MM.1S (cell line): ENCODE measurements at regions not wholly inside any gene's neighbourhood (a gene's known extent, or its start where the extent isn't known, plus 50 kb on each side); places are given as distances from the start of the nearest gene placed in this dataset.

Experiments
- DNase-seq: peaks from one replicate; pipeline ENCODE4 v3.0.0-alpha.2; 2015
- H2AFZ ChIP-seq: fragments of 300-600 bp; sonication (generic); 2 replicates; pipeline ENCODE4 v1.6.0; 2016; ENCODE audit warnings: antibody characterized with exemption, low read length
- H3F3A ChIP-seq: fragments of 300-600 bp; sonication (generic); 2 replicates; pipeline ENCODE4 v1.6.1; 2016; ENCODE audit warnings: mild to moderate bottlenecking, antibody characterized with exemption, low read length, moderate library complexity, mixed read lengths; ENCODE audit not compliant: insufficient read depth
- H3K27ac ChIP-seq: fragments of 300-600 bp; sonication (generic); 2 replicates; pipeline ENCODE4 v1.5.1; 2016; ENCODE audit warnings: mild to moderate bottlenecking, low read length
- H3K27me3 ChIP-seq: fragments of 300-600 bp; sonication (generic); replicated peaks from 2 replicates; pipeline ENCODE4 v1.6.0; 2016; ENCODE audit warnings: low read length; ENCODE audit not compliant: insufficient read depth
- H3K36me3 ChIP-seq: fragments of 300-600 bp; sonication (generic); replicated peaks from 2 replicates; pipeline ENCODE4 v1.6.1; 2016; ENCODE audit warnings: mild to moderate bottlenecking, low read length, mixed read lengths; ENCODE audit not compliant: insufficient read depth
- H3K4me1 ChIP-seq: fragments of 300-600 bp; sonication (generic); 2 replicates; pipeline ENCODE4 v1.6.1; 2016; ENCODE audit warnings: low read length, mixed read lengths
- H3K4me2 ChIP-seq: fragments of 300-600 bp; sonication (generic); 2 replicates; pipeline ENCODE4 v1.6.0; 2016; ENCODE audit warnings: low read depth, low read length
- H3K4me3 ChIP-seq: fragments of 300-600 bp; sonication (generic); 2 replicates; pipeline ENCODE4 v1.5.1; 2016; ENCODE audit warnings: low read length, mixed read lengths
- H3K79me2 ChIP-seq: fragments of 300-600 bp; sonication (generic); 2 replicates; pipeline ENCODE4 v1.6.1; 2016; ENCODE audit warnings: mixed run types, low read length, mixed read lengths
- H3K9ac ChIP-seq: fragments of 300-600 bp; sonication (generic); 2 replicates; pipeline ENCODE4 v1.6.1; 2016; ENCODE audit warnings: low read length, mixed read lengths
- H3K9me2 ChIP-seq: fragments of 300-600 bp; sonication (generic); replicated peaks from 2 replicates; pipeline ENCODE4 v1.6.1; 2016; ENCODE audit warnings: mild to moderate bottlenecking, low read length, mixed read lengths; ENCODE audit not compliant: insufficient read depth
- H3K9me3 ChIP-seq: fragments of 300-600 bp; sonication (generic); replicated peaks from 2 replicates; pipeline ENCODE4 v1.6.1; 2016; ENCODE audit warnings: mild to moderate bottlenecking, low read length, mixed read lengths; ENCODE audit not compliant: insufficient read depth
- H4K20me1 ChIP-seq: fragments of 300-600 bp; sonication (generic); 2 replicates; pipeline ENCODE4 v1.6.1; 2016; ENCODE audit warnings: mild to moderate bottlenecking, low read length, moderate library complexity, mixed read lengths; ENCODE audit not compliant: insufficient read depth
- CTCF ChIP-seq: fragments of 300-600 bp; sonication (generic); IDR thresholded peaks from 2 replicates; pipeline ENCODE4 v1.5.1; 2016; ENCODE audit warnings: antibody characterized with exemption, low read length, mixed read lengths
- EZH2 ChIP-seq: fragments of 300-600 bp; sonication (generic); optimal IDR thresholded peaks from 2 replicates; pipeline ENCODE3; 2017; ENCODE audit warnings: low read depth, mild to moderate bottlenecking, antibody characterized with exemption, low read length, mixed read lengths
- EZH2phosphoT487 ChIP-seq: fragments of 300-600 bp; sonication (generic); IDR thresholded peaks from 2 replicates; pipeline ENCODE4 v1.6.1; 2018; ENCODE audit warnings: antibody characterized with exemption, low read length

GRCh38 chr9:84480071-84480470, 139.5 kb upstream of the SLC28A3 start:
- Histone ChIP-seq H3K9ac (no peak overlapping the region), H3K36me3 (no peaks in the 10 kb centered on the region), H3K79me2 (no peaks in the 10 kb centered on the region), H3K4me3 (no peak overlapping the region), H3K9me2 (no peaks in the 10 kb centered on the region; the same call in 1 of the 2 replicates), H4K20me1 (no peaks in the 10 kb centered on the region), H3K4me1 (no peaks in the 10 kb centered on the region), H3K27ac (no peak overlapping the region), H3K27me3 (no peaks in the 10 kb centered on the region), H3K9me3 (no peaks in the 10 kb centered on the region), H2AFZ (no peak overlapping the region), H3K4me2 (no peak overlapping the region), H3F3A (no peaks in the 10 kb centered on the region)
- DNase-seq: no peak
- TF ChIP-seq CTCF (no peak), EZH2phosphoT487 (no peak), EZH2 (no peak)

GRCh38 chr9:84481231-84481630, 140.7 kb upstream of the SLC28A3 start:
- H3K36me3 ChIP-seq: no peaks in the 10 kb centered on the region
- H3K27me3 ChIP-seq: no peaks in the 10 kb centered on the region
- H3K4me3 ChIP-seq: no peak overlapping the region
- DNase-seq: no peak
- no peak overlapping the region for H3K27ac ChIP-seq
- no peak overlapping the region for H3K9ac ChIP-seq
- H3K9me3 ChIP-seq: no peaks in the 10 kb centered on the region
- H3K4me2 ChIP-seq: no peak overlapping the region
- no peaks in the 10 kb centered on the region for H4K20me1 ChIP-seq
- no peak overlapping the region for H2AFZ ChIP-seq
- TF ChIP-seq EZH2: no peak
- no peak for TF ChIP-seq CTCF
- TF ChIP-seq EZH2phosphoT487: no peak
- no peaks in the 10 kb centered on the region for H3F3A ChIP-seq
- H3K9me2 ChIP-seq: no peaks in the 10 kb centered on the region
- no peaks in the 10 kb centered on the region for H3K79me2 ChIP-seq
- no peaks in the 10 kb centered on the region for H3K4me1 ChIP-seq

- H3K4me1 ChIP-seq: no peaks in the 10 kb centered on the region
- no peaks in the 10 kb centered on the region for H3K36me3 ChIP-seq
- TF ChIP-seq EZH2 (no peak), EZH2phosphoT487 (no peak), CTCF (no peak)
- no peaks in the 10 kb centered on the region for H4K20me1 ChIP-seq
- no peaks in the 10 kb centered on the region for H3K27me3 ChIP-seq
- H3K4me2 ChIP-seq: no peak overlapping the region
- H3K27ac ChIP-seq: no peak overlapping the region
- H3K9me2 ChIP-seq: no peaks in the 10 kb centered on the region
- no peak overlapping the region for H2AFZ ChIP-seq
- H3K4me3 ChIP-seq: no peak overlapping the region
- H3F3A ChIP-seq: no peaks in the 10 kb centered on the region
- no peaks in the 10 kb centered on the region for H3K9me3 ChIP-seq
- DNase-seq: no peak
- no peaks in the 10 kb centered on the region for H3K79me2 ChIP-seq
- H3K9ac ChIP-seq: no peak overlapping the region
Measured at GRCh38 chr9:84481636-84482218, 141.2 kb upstream of the SLC28A3 start.
